VCaP (cell line): ENCODE measurements at regions not wholly inside any gene's neighbourhood (a gene's known extent, or its start where the extent isn't known, plus 50 kb on each side); places are given as distances from the start of the nearest gene placed in this dataset.

Source experiments
- H3K27ac ChIP-seq: fragments of 450-650 bp; 2 replicates; pipeline ENCODE4 v1.5.1; 2017
- TF ChIP-seq, protein P1 (sequence below): fragments of 450-650 bp; conservative IDR thresholded peaks from 2 replicates; pipeline ENCODE4 v1.5.1; 2017; ENCODE audit warnings: mild to moderate bottlenecking, moderate library complexity

DNA sequence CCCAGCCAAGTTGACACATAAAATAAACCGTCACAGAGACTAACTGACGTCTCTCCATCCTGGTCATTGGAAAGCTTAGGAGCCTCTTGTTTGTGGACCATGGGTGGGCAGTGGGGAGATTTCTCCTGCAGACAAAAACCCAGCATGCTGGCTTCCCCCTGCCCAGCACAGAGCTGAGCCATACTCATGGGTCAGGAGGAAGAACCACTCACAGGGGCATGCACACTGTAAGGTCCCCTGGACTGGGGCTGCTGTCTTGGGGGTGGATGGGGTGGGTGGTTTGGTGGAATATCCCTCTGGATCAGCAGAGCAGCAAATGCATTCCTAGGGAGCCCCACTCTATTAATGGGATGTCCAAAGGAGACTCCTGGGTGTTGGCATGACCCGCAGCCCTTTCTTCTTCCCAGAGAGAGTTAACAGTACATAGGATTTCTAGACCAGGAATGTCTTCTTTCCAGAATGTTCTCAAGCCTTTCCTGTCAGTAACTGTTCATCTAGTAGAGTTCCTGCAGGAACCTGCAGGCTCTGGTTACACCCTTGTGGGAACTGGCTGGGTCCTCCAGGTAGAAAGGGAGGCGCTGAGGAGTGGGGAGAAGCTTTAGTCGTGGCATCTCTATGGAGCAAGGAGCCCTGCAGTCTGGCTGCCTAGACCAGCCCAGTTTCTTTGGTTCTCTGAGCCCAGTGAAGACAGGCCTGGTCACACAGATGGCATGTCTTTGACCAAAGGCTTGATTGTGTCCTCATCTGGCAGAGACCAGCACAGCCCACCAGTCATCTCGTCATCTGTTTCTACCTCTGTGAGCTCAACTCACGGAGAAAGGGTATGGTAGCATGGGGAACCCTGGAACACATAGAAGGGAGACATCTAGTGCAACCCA, 73.4 kb upstream of the PRR23C start:
- peak overlapping the region; percentile 93 for H3K27ac ChIP-seq
- TF ChIP-seq, protein P1, sequence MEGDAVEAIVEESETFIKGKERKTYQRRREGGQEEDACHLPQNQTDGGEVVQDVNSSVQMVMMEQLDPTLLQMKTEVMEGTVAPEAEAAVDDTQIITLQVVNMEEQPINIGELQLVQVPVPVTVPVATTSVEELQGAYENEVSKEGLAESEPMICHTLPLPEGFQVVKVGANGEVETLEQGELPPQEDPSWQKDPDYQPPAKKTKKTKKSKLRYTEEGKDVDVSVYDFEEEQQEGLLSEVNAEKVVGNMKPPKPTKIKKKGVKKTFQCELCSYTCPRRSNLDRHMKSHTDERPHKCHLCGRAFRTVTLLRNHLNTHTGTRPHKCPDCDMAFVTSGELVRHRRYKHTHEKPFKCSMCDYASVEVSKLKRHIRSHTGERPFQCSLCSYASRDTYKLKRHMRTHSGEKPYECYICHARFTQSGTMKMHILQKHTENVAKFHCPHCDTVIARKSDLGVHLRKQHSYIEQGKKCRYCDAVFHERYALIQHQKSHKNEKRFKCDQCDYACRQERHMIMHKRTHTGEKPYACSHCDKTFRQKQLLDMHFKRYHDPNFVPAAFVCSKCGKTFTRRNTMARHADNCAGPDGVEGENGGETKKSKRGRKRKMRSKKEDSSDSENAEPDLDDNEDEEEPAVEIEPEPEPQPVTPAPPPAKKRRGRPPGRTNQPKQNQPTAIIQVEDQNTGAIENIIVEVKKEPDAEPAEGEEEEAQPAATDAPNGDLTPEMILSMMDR, result no peak

DNA sequence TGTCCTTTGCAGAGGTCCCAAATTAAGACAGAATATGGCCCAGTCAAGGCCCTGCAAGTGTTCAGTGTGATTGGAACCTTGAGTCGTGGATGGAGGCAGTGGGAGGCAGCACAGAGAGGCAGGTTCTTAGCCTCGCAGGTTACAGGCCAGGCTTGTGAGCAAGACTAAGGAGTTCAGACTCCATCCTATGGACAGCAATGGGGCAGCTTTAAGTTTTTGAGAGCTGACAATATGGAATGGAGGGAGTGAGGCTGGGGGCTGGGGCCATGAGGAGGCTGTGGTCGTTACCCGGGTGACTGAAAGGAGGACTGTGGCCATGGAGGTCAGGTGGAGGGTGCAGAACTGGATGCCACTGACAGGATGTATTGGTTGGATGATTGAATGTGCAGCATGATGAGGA, 74.1 kb upstream of the PRR23C start:
- TF ChIP-seq, protein P1, result no peak

DNA sequence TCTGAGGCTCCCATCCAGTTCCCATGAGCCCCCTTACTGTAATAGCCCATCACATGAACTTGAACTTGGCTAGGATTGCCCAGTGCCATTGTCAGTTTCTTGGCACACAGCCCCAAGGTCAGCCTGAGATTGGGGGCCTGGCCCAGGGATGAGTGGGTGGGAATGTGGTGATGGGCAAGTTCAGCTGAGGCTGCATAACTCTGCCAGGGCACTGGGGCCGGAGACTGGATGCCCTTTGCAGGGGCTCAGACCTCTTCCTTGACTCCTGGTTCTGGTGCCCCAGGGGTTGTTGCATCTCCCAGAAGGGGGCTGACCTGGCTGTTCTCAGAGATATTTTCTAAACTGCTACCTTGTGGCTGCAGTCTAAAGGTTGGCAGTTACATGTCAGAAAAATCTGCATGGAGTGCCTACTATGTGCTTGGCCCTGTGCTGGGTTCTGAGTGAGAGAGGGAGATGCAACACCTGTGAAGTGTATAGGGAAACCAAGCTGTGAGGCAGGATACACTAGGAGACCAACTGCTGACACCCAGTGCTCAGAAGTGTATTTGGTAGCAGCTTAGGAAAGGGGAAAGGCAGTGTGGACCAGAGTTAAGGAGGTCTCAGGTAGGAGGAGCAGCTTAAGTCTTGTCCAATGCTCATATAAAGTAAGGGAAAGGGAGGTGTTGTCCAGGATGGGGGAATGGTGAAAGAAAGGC, 74.8 kb upstream of the PRR23C start:
- TF ChIP-seq, protein P1, result no peak
- peak overlapping the region; percentile 93; the same call in 1 of the 2 replicates for H3K27ac ChIP-seq

More for the DNA sequence above, 74.1 kb upstream of the PRR23C start:
- H3K27ac ChIP-seq, result peak overlapping the region; percentile 93

DNA sequence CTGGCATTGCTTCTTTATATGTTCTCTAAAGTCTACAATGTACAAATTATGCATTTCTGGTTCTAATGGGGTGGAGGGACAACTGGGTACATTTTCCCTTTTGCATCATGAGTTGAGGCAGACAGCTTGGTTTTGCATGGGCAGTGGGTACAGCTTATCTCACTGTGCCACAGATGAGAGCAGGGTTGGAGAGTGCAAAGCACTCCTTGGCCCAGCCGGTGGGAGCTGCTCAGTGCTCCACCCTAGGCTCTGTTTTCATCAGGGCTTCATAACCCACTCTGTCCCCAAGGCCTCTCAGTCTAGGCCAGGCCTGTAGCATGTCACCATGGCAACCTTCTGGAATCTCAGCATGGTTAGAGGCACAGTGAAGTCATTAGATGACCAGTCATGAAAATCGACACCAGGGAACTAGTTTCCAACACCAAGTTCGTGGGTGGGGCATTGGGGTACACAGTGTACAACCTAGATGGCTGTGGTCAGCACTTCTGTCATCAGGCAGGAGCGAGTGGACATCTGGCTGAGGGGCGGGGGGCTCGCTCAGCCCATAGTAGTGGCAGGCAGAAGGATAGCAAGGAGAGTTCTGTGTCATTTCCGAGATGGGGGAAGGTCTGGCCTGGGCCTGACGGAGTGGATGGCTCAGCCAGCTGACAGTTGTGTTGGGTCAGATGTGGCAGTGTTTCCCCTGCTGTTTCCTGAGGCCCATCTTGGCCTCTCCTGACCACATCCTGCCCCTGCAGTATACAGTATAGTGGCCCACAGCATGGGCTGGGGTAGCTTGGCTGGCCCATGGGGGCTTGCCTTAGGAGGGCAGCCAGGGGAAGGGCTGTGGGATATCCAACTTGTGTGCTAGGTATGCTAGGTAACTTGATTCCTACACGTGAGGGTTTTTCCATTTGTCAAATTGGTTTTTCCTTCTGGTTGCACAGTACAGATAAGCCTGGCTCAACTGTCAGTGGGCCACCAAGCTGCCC, 75.7 kb upstream of the PRR23C start:
- H3K27ac ChIP-seq, result peak overlapping the region; percentile 93
- TF ChIP-seq, protein P1, result no peak

DNA sequence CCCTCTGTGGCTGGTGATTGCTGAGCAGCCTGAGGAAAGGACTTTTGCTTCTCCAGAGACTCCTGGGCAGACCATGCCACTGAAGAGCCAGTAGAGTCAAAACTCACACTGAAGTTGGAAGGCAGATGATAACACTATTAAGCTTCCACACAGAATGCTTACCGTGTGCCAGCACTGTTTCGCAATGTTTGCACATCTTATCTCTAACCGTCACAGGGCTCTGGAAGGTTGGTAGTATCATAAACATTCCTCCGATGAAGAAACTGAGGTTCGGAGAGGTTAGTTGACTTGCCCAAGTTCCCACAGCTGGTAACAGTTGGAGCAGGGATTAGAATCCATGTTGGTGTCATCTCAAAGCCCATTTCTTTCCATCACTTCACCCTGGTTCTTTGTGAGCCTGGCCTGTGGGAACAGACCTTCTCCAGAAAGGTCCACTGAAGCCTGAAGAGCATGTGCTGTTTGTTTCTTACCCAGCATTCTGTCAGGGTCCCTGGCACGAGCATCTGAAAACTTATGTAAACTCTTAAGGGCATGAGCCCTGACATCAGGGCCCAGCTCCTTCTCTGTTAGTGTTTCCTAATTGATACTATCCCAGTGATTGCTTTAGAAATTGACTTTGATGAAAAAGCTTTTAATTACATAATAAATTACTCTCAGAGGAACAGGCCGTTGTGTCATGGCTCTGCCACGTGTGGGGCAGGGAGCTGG, 77.0 kb upstream of the PRR23C start:
- TF ChIP-seq, protein P1, result no peak
- peak overlapping the region; percentile 93 for H3K27ac ChIP-seq

DNA sequence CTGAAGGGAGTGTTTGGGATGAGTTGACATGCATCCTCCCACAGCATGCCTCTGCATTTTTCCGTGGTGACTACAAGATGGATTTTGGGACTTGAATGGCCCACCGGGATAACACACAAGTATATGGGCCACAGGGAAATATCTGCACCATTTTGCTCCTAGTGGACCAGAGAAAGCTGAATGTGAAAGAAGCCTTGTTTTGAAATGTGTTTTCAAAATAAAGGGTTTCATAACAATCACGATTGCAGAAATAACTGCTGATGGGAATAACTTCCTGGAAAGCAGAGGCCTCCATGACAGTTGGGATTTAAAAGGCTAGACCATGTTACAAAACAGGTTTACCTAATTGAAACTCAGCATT, 77.5 kb upstream of the PRR23C start:
- peak overlapping the region; percentile 93 for H3K27ac ChIP-seq

More for the DNA sequence above, 77.5 kb upstream of the PRR23C start:
- TF ChIP-seq, protein P1, result no peak
